ENCODE measurements at regions not wholly inside any gene's neighbourhood (a gene's known extent, or its start where the extent isn't known, plus 50 kb on each side); places are given as distances from the start of the nearest gene placed in this dataset.

DNA sequence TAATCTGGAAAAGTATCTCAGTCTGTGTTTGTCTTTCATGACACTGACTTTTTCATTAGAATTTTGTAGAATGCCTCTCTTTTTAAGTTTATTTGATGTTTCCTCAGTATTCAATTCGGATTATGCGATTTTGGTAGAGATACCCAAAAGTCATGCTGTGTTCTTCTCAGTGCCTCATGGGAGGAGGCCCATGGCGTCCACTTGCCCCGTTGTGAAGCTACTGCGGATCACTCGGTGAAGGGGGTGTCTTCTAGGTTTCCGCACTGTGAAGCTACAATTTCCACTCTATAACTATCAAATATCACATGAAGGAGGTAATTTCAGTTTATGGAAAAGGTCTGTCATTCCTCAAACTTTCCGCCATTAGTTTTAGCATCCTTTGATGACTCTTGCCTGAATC lies 794.0 kb downstream of the TBC1D22A start:
- DNase-seq: no peak

DNA sequence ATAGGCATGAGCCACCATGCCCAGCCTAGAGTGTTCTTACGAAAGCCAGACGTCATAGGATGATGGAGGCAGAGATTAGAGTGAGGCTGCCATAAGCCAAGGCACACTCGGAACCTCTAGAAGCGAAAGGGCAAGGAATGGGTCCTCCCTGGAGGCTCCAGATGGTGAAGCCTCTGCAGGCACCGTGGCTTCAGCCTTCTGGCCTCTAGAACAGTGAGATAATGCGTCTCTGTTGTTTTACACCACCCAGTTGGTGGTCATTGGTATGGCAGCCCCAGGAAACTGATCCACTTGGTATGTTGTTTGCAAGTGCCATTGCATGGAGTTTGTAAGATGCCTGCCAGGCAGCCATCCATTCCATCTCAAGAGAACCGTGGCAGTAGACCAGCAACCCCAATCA lies 791.0 kb downstream of the TBC1D22A start:
- DNase-seq: no peak

DNA sequence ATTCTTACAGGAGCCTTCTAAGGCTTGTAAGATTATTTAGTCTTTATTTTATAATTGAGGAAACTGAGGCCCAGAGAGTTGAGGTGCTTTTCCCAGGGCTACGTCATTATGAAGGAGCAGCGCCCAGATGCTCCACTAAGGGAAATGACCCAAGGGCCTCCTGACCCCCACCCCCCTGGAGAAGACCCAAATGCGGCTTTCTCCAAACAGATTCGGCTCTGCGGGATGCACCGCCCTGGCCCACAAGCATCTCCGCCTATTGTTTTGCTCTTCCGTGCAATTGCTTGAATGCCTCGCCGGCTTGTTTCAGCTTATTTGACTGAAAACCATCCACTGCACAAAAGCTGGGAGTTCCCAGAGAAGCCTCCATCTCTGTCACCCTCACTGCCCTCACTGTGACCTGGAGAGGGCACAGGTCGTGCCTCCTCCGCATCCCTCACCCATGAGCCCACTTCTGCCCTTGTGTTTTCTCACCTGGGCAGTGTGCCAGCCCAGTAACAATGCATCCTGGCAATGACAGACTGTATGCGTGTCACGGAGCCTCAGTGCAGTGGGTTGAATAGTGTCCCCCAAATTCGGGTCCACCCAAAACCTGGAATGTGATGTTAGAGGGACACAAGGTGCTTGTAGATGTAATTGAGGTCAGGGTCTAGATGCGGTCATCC lies 790.2 kb downstream of the TBC1D22A start:
- DNase-seq: no peak

DNA sequence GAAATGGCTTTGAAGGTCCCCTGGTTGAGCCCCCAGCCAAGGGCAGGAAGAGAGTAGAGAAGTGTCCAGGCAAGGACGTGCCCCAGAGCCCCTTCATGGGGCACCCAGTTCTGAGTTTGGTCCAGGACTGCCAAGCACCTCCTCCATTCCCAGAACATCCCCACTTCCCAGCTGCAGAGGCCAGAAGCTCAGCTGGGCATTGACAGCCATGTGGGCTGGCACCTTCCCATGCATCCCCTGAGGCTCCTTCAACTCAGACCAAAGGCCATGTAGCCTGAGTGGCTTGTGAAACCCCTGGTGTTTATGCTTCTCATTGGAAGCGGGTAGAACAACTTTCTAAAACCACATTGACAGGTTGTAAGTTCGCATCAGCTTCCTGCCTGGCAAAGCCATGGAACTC lies 789.6 kb downstream of the TBC1D22A start:
- DNase-seq: no peak

DNA sequence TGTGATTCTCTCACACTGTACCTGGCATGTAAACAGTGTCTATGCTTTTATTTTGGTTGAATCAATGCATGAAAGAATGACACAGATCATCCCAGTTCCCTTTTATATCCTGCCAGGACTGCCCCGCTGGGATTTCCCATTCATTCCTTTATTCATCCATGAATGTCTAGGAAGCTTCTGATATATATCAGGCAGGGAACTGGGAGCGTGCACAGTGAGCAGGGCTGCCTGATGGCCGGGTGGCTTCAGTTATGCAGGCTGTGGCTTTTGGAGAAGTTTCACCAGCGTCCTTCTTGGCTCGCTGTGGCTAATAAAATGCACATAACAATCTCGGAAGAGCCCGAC lies 789.0 kb downstream of the TBC1D22A start:
- DNase-seq: no peak

DNA sequence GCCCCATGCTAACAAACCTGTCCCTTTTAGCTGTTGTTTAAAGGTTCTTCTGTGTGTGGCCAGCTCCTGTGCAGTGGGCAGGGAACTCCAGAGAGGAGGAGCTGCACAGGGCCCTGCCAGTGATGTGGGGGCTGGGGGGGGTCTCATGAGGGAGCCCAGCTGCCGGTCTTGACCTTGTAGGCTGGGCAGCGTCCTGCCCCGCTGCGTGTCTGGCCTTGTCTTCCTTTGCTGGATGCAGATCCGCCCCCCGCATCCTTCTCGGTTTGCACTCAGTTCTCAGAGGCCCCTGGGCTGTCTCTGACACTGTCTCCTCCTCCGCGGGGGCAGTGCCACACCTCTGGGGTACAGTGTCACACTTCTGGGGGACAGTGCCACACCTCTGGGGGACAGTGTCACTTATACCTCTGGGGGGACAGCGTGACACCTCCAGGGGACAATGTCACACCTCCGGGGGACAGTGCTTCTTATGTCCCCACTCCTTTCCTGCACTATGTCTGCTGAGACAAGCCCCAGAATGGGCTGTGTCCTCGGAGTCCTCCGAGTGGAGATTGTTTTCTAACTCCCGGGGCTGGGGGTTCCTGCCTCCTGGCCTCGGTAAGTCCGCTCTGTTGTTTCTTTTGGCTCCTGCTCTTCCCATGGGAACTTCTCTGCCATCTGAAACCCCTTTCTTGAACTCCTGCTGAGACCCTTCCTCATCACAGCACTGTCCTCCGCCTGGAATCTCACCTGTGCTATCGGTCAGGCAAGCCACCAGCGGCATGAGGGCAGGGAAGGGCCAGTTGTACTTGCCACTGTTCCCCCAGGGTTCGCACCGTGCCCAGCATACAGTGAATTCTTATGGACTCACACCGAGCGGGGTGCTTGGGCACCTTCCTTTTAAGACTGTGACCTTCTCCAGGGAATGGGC lies 788.3 kb downstream of the TBC1D22A start:
- DNase-seq: no peak

DNA sequence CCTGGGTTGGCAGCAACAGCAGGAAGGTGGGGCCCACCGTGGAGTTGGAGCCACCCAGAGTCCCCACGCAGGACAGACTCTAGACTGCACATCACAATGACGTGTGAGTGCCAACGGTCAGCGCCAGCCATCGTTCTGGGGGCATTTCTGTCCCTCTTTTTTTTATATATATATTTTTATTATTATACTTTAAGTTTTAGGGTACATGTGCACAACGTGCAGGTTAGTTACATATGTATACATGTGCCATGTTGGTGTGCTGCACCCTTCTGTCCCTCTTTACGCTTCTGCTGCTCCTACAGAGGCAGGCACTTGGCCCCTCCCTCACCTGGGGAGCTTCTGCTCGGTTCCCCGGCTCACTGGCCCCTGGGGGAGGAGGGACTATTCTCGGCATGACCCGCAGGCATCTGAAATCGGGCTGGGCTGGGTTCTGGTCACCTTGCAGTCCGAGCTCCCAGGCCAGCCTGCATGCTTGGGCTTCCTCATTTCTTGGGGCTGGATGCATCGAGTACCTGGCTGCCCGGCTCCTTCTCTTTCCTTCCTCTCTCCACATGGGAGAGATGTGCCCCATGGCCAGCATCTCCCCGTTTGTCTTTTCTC lies 787.4 kb downstream of the TBC1D22A start:
- DNase-seq: no peak

DNA sequence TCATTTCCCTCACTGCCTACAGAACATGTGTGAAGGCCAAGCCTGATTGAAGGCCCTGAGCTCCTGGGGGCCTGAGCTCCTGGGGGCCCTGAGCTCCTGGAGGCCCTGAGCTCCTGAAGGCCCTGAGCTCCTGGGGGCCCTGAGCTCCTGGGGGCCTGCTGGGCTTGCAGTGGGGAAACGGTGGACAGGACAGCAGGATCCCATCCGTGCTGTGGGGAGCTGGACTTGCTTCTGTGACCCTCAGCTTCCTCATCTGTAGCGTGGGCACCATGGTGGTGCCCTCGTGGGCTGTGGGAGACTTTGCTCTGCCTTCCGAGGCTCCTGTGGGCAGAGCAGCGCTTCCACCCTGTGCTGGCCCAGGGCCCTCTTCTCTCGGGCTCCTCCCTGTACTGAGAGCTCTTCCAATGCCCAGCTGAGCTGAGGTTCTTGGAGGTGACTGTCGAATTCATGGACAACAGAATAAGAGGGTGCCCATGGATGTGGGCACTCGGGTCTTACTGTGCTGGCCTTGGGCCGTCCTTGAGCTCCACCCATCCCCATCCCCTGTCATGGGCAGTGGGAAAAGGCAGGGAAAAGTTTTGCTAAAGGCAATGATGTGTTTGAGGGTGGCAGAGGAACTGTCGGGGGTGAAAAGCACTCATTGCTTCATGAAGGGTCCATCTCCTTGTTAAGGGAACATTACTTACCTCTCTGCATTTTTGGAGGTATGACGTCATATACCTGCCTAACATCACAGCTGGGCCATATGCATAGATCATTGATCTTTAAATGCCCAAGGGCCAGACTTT lies 786.7 kb downstream of the TBC1D22A start:
- DNase-seq: no peak

DNA sequence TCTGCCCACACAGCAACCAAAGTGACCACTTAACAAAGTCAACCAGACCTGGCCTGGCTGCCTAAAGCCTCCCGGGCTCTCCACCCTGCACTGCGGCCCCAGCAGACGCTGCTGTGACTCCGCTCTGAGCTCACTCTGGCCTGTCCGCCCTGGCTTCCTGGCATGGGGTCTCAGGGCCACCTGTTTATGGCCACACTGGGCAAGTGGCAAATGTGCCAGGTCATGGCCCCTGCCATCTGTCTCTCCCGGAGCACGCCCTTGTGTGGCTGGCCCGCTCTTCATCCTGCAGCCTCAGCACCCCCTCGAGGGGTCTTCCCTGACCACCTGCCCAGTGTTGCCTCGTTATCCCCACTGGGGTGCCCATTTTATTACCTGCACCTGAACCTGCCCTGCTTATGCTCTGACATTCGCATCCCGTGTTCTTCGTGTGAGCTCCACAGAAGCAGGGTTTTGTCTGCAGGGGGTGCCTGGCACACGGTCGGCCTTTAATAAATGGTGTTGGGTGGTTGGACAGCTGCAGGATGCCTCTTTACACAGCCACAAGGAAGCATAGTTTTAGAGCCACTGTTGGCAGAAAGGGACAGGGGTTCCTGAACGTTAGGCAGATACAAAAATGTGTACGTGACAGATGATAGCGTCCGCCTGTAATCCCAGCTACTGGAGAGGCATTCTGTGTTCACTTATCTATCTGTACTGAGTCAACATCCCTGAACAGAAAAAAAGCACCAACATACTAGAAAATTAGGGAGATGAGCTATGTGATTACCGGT lies 785.6 kb downstream of the TBC1D22A start:
- no peak for DNase-seq

DNA sequence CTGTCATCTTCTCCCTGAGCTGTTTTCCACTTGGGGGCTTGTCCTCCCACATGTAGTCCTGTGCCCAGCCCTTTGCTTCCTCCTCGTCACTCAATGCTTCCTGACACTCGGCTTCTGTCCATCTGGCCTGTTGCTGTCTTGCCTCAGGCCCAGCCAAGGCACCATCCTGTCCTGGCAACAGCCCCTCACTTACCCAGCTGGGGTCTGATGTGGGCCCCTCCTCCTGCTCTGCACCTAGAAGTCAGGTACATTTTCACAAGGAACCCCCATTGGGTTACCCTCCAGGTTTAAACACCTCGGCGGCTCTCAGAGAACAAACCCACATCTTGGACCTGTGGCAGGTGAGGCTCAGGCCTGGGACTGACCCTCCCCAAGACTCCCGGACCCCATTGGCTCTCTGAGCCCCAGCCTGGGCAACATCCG lies 784.8 kb downstream of the TBC1D22A start:
- no peak for DNase-seq

DNA sequence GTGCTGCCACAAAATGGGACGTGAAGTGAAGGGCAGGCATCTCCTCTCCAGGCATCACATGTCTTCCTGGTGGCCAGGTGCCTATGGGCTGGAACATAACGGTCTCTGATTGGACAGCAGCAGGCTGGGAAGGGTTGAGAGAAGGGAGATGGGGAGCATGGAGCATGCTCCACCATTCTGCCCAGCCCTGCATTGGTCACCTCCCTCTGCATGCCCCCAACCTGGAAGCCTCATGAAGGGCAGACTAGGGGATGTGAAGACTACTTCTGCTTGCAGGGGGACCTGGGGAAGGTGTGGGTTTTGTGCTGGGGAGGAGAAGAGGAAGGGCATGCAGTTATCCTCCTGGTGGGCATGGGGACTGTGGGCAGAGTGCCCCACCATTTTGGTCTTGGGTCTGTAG lies 782.2 kb downstream of the TBC1D22A start:
- no peak for DNase-seq

DNA sequence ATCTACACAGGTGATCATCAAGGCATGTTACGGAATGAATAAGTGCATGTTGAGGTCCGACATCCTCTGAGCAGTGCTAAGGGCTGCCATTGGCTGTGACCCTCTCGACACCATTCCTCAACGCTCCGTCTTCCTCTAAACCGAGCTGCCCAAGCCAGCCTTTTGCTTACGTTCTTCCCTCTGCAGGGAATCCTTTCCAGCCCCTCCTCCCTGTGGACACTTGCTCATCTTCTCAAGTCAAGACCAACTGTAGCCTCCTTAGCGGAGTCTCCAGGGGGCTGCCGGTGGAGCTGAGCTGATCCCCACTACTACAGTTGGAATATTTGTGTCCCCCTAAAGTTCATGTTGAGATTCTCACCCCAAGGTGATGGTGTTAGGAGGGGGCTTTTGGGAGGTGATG lies 781.0 kb downstream of the TBC1D22A start:
- no peak for DNase-seq

DNA sequence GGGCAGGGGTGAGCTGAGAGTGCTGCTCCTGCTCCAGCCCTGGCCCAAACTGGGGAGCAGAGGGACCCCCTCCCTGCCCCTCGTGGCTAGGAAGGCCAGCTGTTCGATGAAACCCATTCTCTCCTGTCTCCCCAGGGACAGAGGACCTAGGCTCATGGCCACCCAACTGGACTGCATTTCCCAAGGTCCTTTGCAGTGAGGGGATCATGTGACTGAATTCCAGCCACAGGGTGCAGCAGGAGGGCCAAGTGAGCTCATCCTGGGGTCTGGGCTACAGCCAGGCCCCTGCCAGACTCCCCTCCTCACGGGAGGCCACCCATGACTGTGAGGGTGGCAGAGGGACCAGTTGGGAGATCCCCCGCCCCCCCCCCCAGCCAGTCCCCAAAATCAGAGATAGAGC lies 777.6 kb downstream of the TBC1D22A start:
- DNase-seq: no peak

DNA sequence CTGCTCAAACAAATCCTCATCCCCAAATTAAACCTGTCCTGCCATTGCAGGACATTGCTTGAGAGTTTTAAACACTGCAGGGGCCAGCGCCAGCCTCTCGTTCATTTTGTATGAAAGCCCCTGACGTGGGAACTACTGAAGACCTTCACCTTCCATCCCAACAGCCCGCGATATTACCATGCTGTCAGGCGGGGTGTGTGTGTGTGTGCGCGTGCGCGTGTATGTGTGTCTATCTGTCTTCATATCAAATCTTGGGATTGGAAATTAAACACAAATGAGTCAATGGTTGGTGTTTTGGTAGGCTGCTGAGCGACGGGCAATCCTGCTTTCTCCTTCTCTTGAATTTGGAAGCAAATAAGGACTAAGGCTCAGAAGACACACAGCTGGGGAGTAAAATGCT lies 776.9 kb downstream of the TBC1D22A start:
- DNase-seq: no peak

DNA sequence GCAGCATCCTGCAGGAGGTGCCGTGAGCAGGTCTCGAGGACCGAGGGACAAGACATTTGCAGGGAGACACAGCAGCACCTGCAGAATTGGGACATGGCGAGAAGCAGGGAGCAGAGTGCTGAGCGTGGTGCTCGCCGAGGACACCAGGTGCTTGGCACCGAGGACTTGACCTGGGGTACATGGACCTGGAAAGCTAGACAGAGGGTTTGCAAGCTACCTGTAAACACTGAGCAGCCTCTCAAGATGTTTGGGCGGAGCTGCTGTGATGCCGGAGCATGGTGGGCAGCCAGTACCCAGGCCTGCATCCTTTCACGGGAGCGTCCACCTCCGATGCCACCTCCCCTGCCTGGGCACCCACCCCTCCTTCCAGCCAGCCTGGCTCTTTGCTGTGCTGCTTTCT lies 773.2 kb downstream of the TBC1D22A start:
- DNase-seq: no peak

DNA sequence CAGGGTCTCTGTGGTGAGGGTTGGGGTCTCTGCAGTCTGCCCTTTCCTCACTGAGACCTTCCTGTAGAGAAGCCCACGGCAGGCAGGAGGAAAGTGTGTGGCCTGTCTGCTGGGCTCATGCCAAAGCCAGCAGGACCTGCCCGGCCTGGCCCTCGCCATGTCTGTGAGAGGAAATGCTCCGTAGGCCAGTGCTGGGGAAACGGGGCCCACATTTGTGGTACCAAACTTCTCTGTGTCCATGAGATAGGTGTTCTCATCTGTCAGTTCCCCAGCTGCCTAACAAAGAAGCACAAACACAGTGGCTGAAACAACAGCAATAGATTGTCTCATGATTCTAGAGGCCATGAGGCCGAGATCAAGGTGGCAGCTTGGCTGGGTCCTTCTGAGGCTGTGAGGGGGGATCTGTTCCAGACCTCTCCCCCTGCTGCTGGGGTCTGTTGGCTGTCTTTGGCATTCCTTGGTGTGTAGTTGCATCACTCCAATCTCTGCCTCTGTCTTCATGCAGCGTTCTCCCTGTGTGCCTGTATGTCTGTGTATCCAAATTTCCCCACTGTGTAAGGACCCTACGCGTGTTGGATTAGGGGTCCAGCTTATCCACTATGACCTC lies 772.5 kb downstream of the TBC1D22A start:
- no peak for DNase-seq

DNA sequence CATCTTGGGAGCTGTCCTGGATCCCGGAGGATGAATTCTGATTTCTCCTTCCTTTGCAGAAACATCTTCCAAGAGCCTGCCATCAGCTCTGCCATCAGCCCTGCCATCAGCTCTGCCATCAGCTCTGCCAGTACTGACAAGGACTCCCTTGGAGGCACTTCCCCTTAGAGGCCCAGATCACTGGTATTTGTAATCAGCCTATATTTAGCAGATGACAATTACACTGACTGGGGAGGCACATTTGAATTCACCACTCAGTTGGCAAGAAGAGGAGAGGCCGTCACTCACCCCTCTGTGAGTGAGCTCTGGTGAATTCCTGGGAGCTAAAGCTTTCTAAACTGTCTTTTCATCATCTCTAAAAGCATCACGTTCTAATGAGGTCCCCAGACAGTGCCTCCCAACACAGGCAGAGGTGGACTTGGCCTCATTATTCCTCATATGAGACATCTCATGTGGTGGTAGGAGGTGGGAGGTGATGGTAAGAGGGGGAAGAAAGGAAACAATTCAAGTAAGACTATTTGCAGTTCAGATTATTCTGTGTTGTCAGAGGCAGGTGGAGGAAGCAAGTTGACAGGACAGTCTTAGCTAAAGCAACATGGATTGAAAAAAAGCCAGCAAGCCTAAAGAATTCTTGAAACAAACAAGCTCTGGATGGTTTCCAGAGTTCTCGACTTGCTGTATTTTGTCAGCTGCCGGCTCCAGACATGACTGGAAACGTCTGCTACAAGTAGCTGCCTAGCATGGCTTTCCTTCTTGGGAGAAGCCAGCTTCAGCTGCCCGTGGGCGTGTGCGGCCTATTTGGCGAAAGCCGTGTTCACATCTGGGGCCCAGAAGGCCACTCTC lies 771.7 kb downstream of the TBC1D22A start:
- no peak for DNase-seq

DNA sequence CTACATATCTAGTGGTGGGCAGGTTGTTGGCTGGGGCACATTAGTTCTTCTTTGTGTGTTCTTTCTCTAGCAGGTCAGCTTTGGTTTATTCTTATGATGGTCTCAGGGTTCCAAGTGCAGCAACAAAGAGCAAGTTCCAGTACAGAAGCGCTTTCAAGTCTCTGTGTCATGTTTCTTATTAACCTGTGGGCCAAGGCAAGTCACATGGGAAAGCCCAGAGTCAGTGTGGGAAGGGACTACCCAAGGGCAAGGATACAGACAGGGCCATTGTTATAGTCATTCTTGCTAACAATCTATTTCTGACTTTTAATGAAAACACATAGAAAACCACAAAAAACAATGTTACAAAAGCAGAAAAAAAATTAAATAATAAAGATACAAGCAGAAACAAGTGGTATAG lies 754.6 kb downstream of the TBC1D22A start:
- DNase-seq: no peak

DNA sequence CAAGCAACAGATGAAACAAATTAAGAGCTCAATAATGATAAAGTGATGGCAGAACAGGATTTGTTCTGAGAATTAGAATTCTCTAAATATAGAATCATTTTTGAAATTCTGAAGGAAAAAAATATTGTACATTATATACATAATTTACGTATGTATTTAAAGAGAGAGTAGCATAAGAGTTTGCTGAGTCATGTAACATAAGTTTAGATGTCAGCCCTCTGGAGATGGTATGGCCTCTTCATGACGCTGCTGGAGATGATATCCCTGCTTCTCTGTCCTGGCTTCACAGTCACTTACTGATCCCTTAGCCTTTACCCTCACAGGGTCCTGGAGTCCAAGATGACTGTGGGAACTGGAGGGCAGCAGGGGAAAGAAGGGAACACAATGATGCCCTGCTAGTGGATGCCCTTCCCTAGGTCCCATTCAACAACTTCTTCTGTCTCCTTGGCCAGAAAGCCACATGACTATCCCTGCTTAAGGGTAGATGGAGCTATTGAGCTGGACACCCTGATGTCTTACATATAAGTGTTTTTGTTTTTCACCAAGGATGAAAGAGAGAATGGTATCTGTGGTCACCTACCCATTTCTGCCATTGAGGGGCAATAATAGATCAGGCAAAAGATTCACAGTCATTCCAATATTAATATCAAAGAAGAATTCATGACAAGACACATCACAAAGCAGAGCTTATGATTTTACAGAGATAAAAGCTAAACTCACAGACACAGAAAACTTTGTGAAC lies 753.1 kb downstream of the TBC1D22A start:
- DNase-seq: no peak

DNA sequence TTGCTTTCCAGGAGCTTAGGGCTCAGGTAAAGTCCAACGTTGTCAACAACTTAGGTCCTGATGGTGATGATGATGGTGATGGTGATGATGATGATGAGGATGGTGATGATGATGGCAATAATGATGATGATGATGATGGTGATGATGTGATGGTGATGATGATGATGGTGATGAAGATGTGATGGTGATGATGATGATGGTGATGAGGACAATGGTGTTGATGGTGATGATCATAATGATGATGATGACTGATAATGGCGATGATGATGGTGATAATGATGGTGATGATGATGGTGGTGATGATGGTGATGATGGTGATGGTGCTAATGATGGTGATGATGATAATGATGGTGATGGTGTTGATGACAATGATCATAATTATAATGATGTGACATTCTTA lies 750.2 kb downstream of the TBC1D22A start:
- DNase-seq: no peak
